BJ (cell line): ENCODE measurements at regions not wholly inside any gene's neighbourhood (a gene's known extent, or its start where the extent isn't known, plus 50 kb on each side); places are given as distances from the start of the nearest gene placed in this dataset.

Source experiments
- CTCF ChIA-PET: fragments of 350-600 bp; formaldehyde crosslinking; extraction: SDS; loops from one replicate; lab custom pipeline; 2021; ENCODE audit warnings: antibody characterized with exemption, inconsistent platforms; lab: Yijun Ruan, JAX
- POLR2A ChIA-PET: fragments of 300-600 bp; sonication (Branson Sonifier 250); formaldehyde crosslinking; extraction: SDS; loops from one replicate; lab custom pipeline; 2021; ENCODE audit warnings: antibody characterized with exemption; lab: Charles Lee
- DNase-seq: peaks from one replicate; pipeline ENCODE4 v3.0.0-alpha.2; 2011; ENCODE audit warnings: low read depth
- H3K27me3 ChIP-seq: 2 replicates; pipeline ENCODE4 v1.6.0; 2011; ENCODE audit warnings: low read length; ENCODE audit not compliant: control insufficient read depth, insufficient read depth
- H3K36me3 ChIP-seq: 2 replicates; pipeline ENCODE4 v1.5.1; 2011; ENCODE audit warnings: low read length; ENCODE audit not compliant: control insufficient read depth, insufficient read depth
- H3K4me3 ChIP-seq: 2 replicates; pipeline ENCODE4 v1.5.1; 2011; ENCODE audit warnings: low read depth, mild to moderate bottlenecking, control low read depth, low read length
- CTCF ChIP-seq: IDR thresholded peaks from 2 replicates; pipeline ENCODE4 v1.5.1; 2011; ENCODE audit warnings: low read depth, mild to moderate bottlenecking, control low read depth, inconsistent platforms, low read length, moderate library complexity; ENCODE audit not compliant: insufficient read depth

- CTCF ChIA-PET = no interaction called here
- POLR2A ChIA-PET = no interaction called here
- no peak for DNase-seq
- TF ChIP-seq CTCF = no peak
- Histone ChIP-seq H3K36me3 (no peaks in the 10 kb centered on the region), H3K27me3 (no peaks in the 10 kb centered on the region), H3K4me3 (no peak overlapping the region)
Observed at GRCh38 chr2:13113002-13113401, 396.3 kb downstream of the TRIB2 start.

- H3K36me3 ChIP-seq = no peaks in the 10 kb centered on the region
- no peaks in the 10 kb centered on the region for H3K27me3 ChIP-seq
- no peak overlapping the region for H3K4me3 ChIP-seq
- no peak for TF ChIP-seq CTCF
- DNase-seq = no peak
- CTCF ChIA-PET = no interaction called here
- POLR2A ChIA-PET = no interaction called here
Observed at GRCh38 chr2:13114391-13114790, 397.7 kb downstream of the TRIB2 start.

GRCh38 chr2:13115643-13116042 is 398.9 kb downstream of the TRIB2 start:
- POLR2A ChIA-PET = no interaction called here
- CTCF ChIA-PET = no interaction called here
- no peaks in the 10 kb centered on the region for H3K36me3 ChIP-seq
- no peak for TF ChIP-seq CTCF
- no peak overlapping the region for H3K4me3 ChIP-seq
- no peak for DNase-seq
- no peaks in the 10 kb centered on the region for H3K27me3 ChIP-seq

GRCh38 chr2:13121096-13121495 is 404.4 kb downstream of the TRIB2 start:
- Histone ChIP-seq H3K27me3 (no peaks in the 10 kb centered on the region), H3K4me3 (no peak overlapping the region), H3K36me3 (no peaks in the 10 kb centered on the region)
- CTCF ChIA-PET = no interaction called here
- TF ChIP-seq CTCF = no peak
- no peak for DNase-seq
- POLR2A ChIA-PET = no interaction called here

GRCh38 chr2:13128139-13128538 is 411.4 kb downstream of the TRIB2 start:
- Histone ChIP-seq H3K4me3 (no peak overlapping the region), H3K36me3 (no peaks in the 10 kb centered on the region), H3K27me3 (no peaks in the 10 kb centered on the region)
- no peak for TF ChIP-seq CTCF
- ChIA-PET CTCF (no interaction called here), POLR2A (no interaction called here)
- DNase-seq = no peak
